SK-N-SH (cell line): ENCODE measurements at regions not wholly inside any gene's neighbourhood (a gene's known extent, or its start where the extent isn't known, plus 50 kb on each side); places are given as distances from the start of the nearest gene placed in this dataset.

Source experiments
- CTCF ChIA-PET: fragments of 300-600, 350-600 bp; formaldehyde crosslinking; extraction: SDS; loops from one replicate; lab custom pipeline; 2021; lab: Yijun Ruan, JAX
- POLR2A ChIA-PET: fragments of 350-600 bp; sonication (Branson Sonifier 250); formaldehyde crosslinking; extraction: SDS; loops from one replicate; lab custom pipeline; 2020; ENCODE audit warnings: antibody characterized with exemption, inconsistent platforms; lab: Yijun Ruan, JAX
- DNase-seq: peaks from one replicate; pipeline ENCODE4 v3.0.0; 2012
- H2AFZ ChIP-seq: fragments of 200-600 bp; sonication (generic); 2 replicates; pipeline ENCODE4 v1.8.1; 2016; ENCODE audit warnings: antibody characterized with exemption, mild to moderate bottlenecking, low read depth
- H3F3A ChIP-seq: fragments of 200-600 bp; sonication (generic); replicated peaks from 2 replicates; pipeline ENCODE3; 2016; ENCODE audit warnings: antibody characterized with exemption, mild to moderate bottlenecking; ENCODE audit not compliant: insufficient read depth
- H3K27ac ChIP-seq, 2 experiments: fragments of 200-500 bp in 1 of 2; fragments of 200-600 bp in 1 of 2; sonication (Bioruptor generic) in 1 of 2; sonication (generic), shearing (Covaris generic) in 1 of 2; 2 replicates each; pipeline versions ENCODE4 v1.5.1 to v1.6.1; 2014 to 2016; ENCODE audit warnings: low read depth in 2 of 2, inconsistent platforms in 1 of 2, low read length in 1 of 2, mild to moderate bottlenecking in 1 of 2, mixed read lengths in 1 of 2
- H3K27me3 ChIP-seq: fragments of 200-600 bp; sonication (generic), shearing (Covaris generic); 2 replicates; pipeline ENCODE4 v1.6.1; 2016; ENCODE audit warnings: mixed run types; ENCODE audit not compliant: insufficient read depth
- H3K36me3 ChIP-seq, 2 experiments: fragments of 200-500 bp in 1 of 2; fragments of 200-600 bp in 1 of 2; sonication (Bioruptor generic) in 1 of 2; sonication (generic) in 1 of 2; replicated peaks in 1 of 2; 2 replicates each; pipeline versions ENCODE3 to v1.5.1; 2014 to 2016; ENCODE audit warnings: low read length in 1 of 2, mild to moderate bottlenecking in 1 of 2; ENCODE audit not compliant: insufficient read depth in 2 of 2, control insufficient read depth in 1 of 2
- H3K4me1 ChIP-seq, 2 experiments: fragments of 200-500 bp in 1 of 2; fragments of 200-600 bp in 1 of 2; sonication (Bioruptor generic) in 1 of 2; sonication (generic), shearing (Covaris generic) in 1 of 2; 2 replicates each; pipeline versions ENCODE4 v1.5.1 to v1.6.1; 2014 to 2016; ENCODE audit warnings: low read depth in 1 of 2, low read length in 1 of 2, mixed run types in 1 of 2; ENCODE audit not compliant: insufficient read depth in 2 of 2, control insufficient read depth in 1 of 2
- H3K4me2 ChIP-seq: fragments of 200-600 bp; sonication (generic), shearing (Covaris generic); 2 replicates; pipeline ENCODE4 v1.6.1; 2017; ENCODE audit warnings: mixed run types
- H3K4me3 ChIP-seq, 2 experiments: fragments of 200-500 bp in 1 of 2; fragments of 200-600 bp in 1 of 2; sonication (Bioruptor generic) in 1 of 2; sonication (generic), shearing (Covaris generic) in 1 of 2; 2 replicates each; pipeline versions ENCODE4 v1.5.1 to v1.8.1; 2014 to 2016; ENCODE audit warnings: low read depth in 2 of 2, inconsistent platforms in 1 of 2, low read length in 1 of 2, mild to moderate bottlenecking in 1 of 2, mixed read lengths in 1 of 2, moderate library complexity in 1 of 2
- H3K79me2 ChIP-seq: fragments of 200-600 bp; sonication (generic); 2 replicates; pipeline ENCODE4 v1.8.1; 2017; ENCODE audit warnings: mild to moderate bottlenecking; ENCODE audit not compliant: insufficient read depth
- H3K9ac ChIP-seq: fragments of 200-600 bp; sonication (generic); 2 replicates; pipeline ENCODE4 v1.6.1; 2017; ENCODE audit warnings: mixed run types
- H3K9me2 ChIP-seq: fragments of 200-600 bp; sonication (generic); 2 replicates; pipeline ENCODE4 v1.6.1; 2017; ENCODE audit warnings: mixed run types
- H3K9me3 ChIP-seq: fragments of 200-600 bp; sonication (generic); 2 replicates; pipeline ENCODE4 v1.6.1; 2017; ENCODE audit warnings: mixed run types, mild to moderate bottlenecking, moderate library complexity
- H4K20me1 ChIP-seq: fragments of 200-600 bp; sonication (generic); 2 replicates; pipeline ENCODE4 v1.6.1; 2017; ENCODE audit warnings: mild to moderate bottlenecking, mixed run types; ENCODE audit not compliant: insufficient read depth
- CHD2 ChIP-seq: fragments of 150-350 bp; IDR thresholded peaks from 2 replicates; pipeline ENCODE4 v1.6.1; 2018; ENCODE audit warnings: low read length; ENCODE audit not compliant: partially characterized antibody
- ELF1 ChIP-seq: IDR thresholded peaks from 2 replicates; pipeline ENCODE4 v1.4.0; 2012
- EZH2phosphoT487 ChIP-seq: fragments of 200-600 bp; sonication (generic); IDR thresholded peaks from 2 replicates; pipeline ENCODE4 v1.6.1; 2017; ENCODE audit warnings: low read depth, mixed run types, mild to moderate bottlenecking, antibody characterized with exemption, moderate library complexity, borderline replicate concordance
- FOSL2 ChIP-seq: IDR thresholded peaks from 2 replicates; pipeline ENCODE4 v1.4.0; 2012; ENCODE audit warnings: low read depth, mild to moderate bottlenecking, moderate library complexity, borderline replicate concordance
- FOXJ3 ChIP-seq: sonication (generic); formaldehyde crosslinking; IDR thresholded peaks from 2 replicates; pipeline ENCODE4 v1.5.1; 2020; ENCODE audit warnings: mild to moderate bottlenecking, missing genetic modification reagents
- GABPA ChIP-seq: IDR thresholded peaks from 2 replicates; pipeline ENCODE4 v1.4.0; 2012; ENCODE audit warnings: low read depth, mild to moderate bottlenecking
- GATA2 ChIP-seq: sonication (generic); formaldehyde crosslinking; IDR thresholded peaks from 2 replicates; pipeline ENCODE4 v1.5.0; 2020; ENCODE audit warnings: mild to moderate bottlenecking, missing genetic modification reagents
- MAX ChIP-seq: IDR thresholded peaks from 2 replicates; pipeline ENCODE4 v1.4.0; 2012; ENCODE audit warnings: low read depth
- MEF2A ChIP-seq: IDR thresholded peaks from 2 replicates; pipeline ENCODE4 v1.4.0; 2012; ENCODE audit warnings: low read depth, borderline replicate concordance
- MXI1 ChIP-seq: IDR thresholded peaks from 2 replicates; pipeline ENCODE4 v1.6.1; 2012; ENCODE audit warnings: mild to moderate bottlenecking, low read depth, low read length, improper control_type of control experiment
- NFIC ChIP-seq: IDR thresholded peaks from 2 replicates; pipeline ENCODE4 v1.4.0; 2012; ENCODE audit warnings: borderline replicate concordance
- PBX3 ChIP-seq: IDR thresholded peaks from 2 replicates; pipeline ENCODE4; 2012
- POLR2AphosphoS5 ChIP-seq: IDR thresholded peaks from 2 replicates; pipeline ENCODE4 v1.6.1; 2012; ENCODE audit warnings: low read depth, low read length
- RAD21 ChIP-seq: IDR thresholded peaks from 2 replicates; pipeline ENCODE4 v1.6.1; 2012; ENCODE audit warnings: mild to moderate bottlenecking, low read length
- RCOR1 ChIP-seq: fragments of 150-350 bp; IDR thresholded peaks from 2 replicates; pipeline ENCODE4 v1.6.1; 2017; ENCODE audit warnings: antibody characterized with exemption, low read length
- RFX5 ChIP-seq: IDR thresholded peaks from 2 replicates; pipeline ENCODE4 v1.6.1; 2012; ENCODE audit warnings: mild to moderate bottlenecking, improper control_type of control experiment, low read length
- RXRA ChIP-seq: IDR thresholded peaks from 2 replicates; pipeline ENCODE4 v1.4.0; 2012; ENCODE audit warnings: low read depth, mild to moderate bottlenecking, borderline replicate concordance
- SMC3 ChIP-seq: IDR thresholded peaks from 2 replicates; pipeline ENCODE4 v1.6.1; 2012; ENCODE audit warnings: low read depth, low read length, improper control_type of control experiment
- TCF12 ChIP-seq: IDR thresholded peaks from 2 replicates; pipeline ENCODE4 v1.4.0; 2012
- USF2 ChIP-seq: fragments of 150-350 bp; IDR thresholded peaks from 2 replicates; pipeline ENCODE4 v1.6.1; 2017; ENCODE audit warnings: antibody characterized with exemption, low read length, low read depth, borderline replicate concordance
- WGBS: methylation state at CpG from one replicate; pipeline ENCODE4 v1.1.6; 2017; ENCODE audit warnings: low lambda C conversion rate; 5-methylcytosine and 5-hydroxymethylcytosine counted together

- no peak overlapping the region for H3K9ac ChIP-seq
- no peaks in the 10 kb centered on the region for H3K79me2 ChIP-seq
- no peak overlapping the region for H3K27ac ChIP-seq
- no peaks in the 10 kb centered on the region for H4K20me1 ChIP-seq
- ChIA-PET POLR2A (no interaction called here), CTCF (interaction anchor here (1.4 kb wide), 1 partner anchor 16 kb away, joined by 3 read pairs; no protein-coding TSS in a partner anchor)
- H3K27me3 ChIP-seq: no peaks in the 10 kb centered on the region
- no peaks in the 10 kb centered on the region for H3K36me3 ChIP-seq
- WGBS: 52% methylated on average over 7 of the region's 8 CpGs
- no peak overlapping the region for H3K4me3 ChIP-seq
- no peaks in the 10 kb centered on the region for H3F3A ChIP-seq
- peaks cover 0 to 3% of the 10 kb centered on the region in 2 experiments; a peak in 2 of 4 replicates for H3K4me1 ChIP-seq
- DNase-seq: no peak
- no peak overlapping the region for H3K4me2 ChIP-seq
- TF ChIP-seq PBX3: 0 out of 2 replicates have a peak, but pooled peaks have one; percentile 10
- no peak for TF ChIP-seq RAD21
- TF ChIP-seq, all 33 proteins: peak for 1
- H3K9me3 ChIP-seq: no peaks in the 10 kb centered on the region
- H3K9me2 ChIP-seq: no peaks in the 10 kb centered on the region; the same call in 1 of the 2 replicates
- H2AFZ ChIP-seq: no peak overlapping the region
Observed at GRCh38 chr9:79301551-79302391, 270.0 kb upstream of the TLE4 start.

- no peaks in the 10 kb centered on the region for H3K27me3 ChIP-seq
- CTCF ChIA-PET: interaction anchor here (1.4 kb wide), 1 partner anchor 17 kb away, joined by 3 read pairs; no protein-coding TSS in a partner anchor
- no peak for DNase-seq
- H2AFZ ChIP-seq: no peak overlapping the region
- no peak overlapping the region for H3K4me2 ChIP-seq
- H4K20me1 ChIP-seq: no peaks in the 10 kb centered on the region
- H3K9me2 ChIP-seq: no peaks in the 10 kb centered on the region; the same call in 1 of the 2 replicates
- no peaks in the 10 kb centered on the region for H3K9me3 ChIP-seq
- WGBS: 78% methylated on average over 4 of the region's 4 CpGs
- TF ChIP-seq EZH2phosphoT487 (no peak), FOSL2 (no peak), CHD2 (no peak), GATA2 (CRISPR knock-in tag) (no peak), POLR2AphosphoS5 (no peak), NFIC (no peak), GABPA (no peak), FOXJ3 (CRISPR knock-in tag) (no peak), RXRA (no peak), TCF12 (no peak), MXI1 (no peak), MEF2A (no peak), MAX (no peak), ELF1 (no peak), USF2 (no peak), SMC3 (no peak), RCOR1 (no peak), RFX5 (no peak)
- TF ChIP-seq, all 33 proteins: peak for 0
- Histone ChIP-seq H3F3A (no peaks in the 10 kb centered on the region), H3K79me2 (no peaks in the 10 kb centered on the region), H3K36me3 (no peaks in the 10 kb centered on the region), H3K27ac (no peak overlapping the region), H3K9ac (no peak overlapping the region), H3K4me3 (no peak overlapping the region), H3K4me1 (peaks cover 0 to 3% of the 10 kb centered on the region in 2 experiments; a peak in 2 of 4 replicates)
- POLR2A ChIA-PET: no interaction called here
Observed at GRCh38 chr9:79302569-79302968, 269.2 kb upstream of the TLE4 start.
